Middle frontal gyrus (tissue), 1 donor: ENCODE measurements at regions not wholly inside any gene's neighbourhood (a gene's known extent, or its start where the extent isn't known, plus 50 kb on each side); places are given as distances from the start of the nearest gene placed in this dataset.
"Not testable (repeated sequence)": the region's sequence is repeated elsewhere in the genome, so short reads cannot be mapped to it uniquely, and the experiment has no call there.

Experiments
- DNase-seq: peaks from one replicate; pipeline ENCODE4 v3.0.0-alpha.2; 2015; ENCODE audit warnings: low spot score; ENCODE audit errors: extremely low spot score

GRCh38 chr1:38670544-38671122 lies 188.9 kb downstream of the RRAGC start:
- DNase-seq, result no peak

GRCh38 chr1:38667626-38668025 lies 191.9 kb downstream of the RRAGC start:
- DNase-seq, result no peak

- no peak for DNase-seq
Measured at GRCh38 chr1:38662126-38662525, 197.4 kb downstream of the RRAGC start.

GRCh38 chr1:38658883-38659282 lies 200.7 kb downstream of the RRAGC start:
- no peak for DNase-seq

GRCh38 chr1:38657873-38658272 lies 201.7 kb downstream of the RRAGC start:
- no peak for DNase-seq

- no peak for DNase-seq
Measured at GRCh38 chr1:38657207-38657840, 202.2 kb downstream of the RRAGC start.

- DNase-seq, result no peak
Measured at GRCh38 chr1:38656726-38657125, 202.8 kb downstream of the RRAGC start.

- no peak for DNase-seq
Measured at GRCh38 chr1:38652217-38652616, 207.4 kb downstream of the RRAGC start.

- DNase-seq, result no peak
Measured at GRCh38 chr1:38651669-38652068, 207.9 kb downstream of the RRAGC start.

GRCh38 chr1:38648417-38648816 lies 211.2 kb downstream of the RRAGC start:
- no peak for DNase-seq

- not testable (repeated sequence) for DNase-seq
Measured at GRCh38 chr1:38647341-38647740, 212.2 kb downstream of the RRAGC start.

GRCh38 chr1:38644092-38644491 lies 215.5 kb downstream of the RRAGC start:
- DNase-seq, result no peak

- DNase-seq, result no peak
Measured at GRCh38 chr1:38641661-38642060, 217.9 kb downstream of the RRAGC start.

- DNase-seq, result no peak
Measured at GRCh38 chr1:38640371-38640770, 219.2 kb downstream of the RRAGC start.

GRCh38 chr1:38628241-38628640 lies 231.3 kb downstream of the RRAGC start:
- DNase-seq, result no peak

- DNase-seq, result no peak
Measured at GRCh38 chr1:38625939-38626338, 233.6 kb downstream of the RRAGC start.

GRCh38 chr1:38624336-38625039 lies 235.1 kb downstream of the RRAGC start:
- DNase-seq, result no peak

GRCh38 chr1:38623529-38623928 lies 236.0 kb downstream of the RRAGC start:
- DNase-seq, result no peak

- DNase-seq, result no peak
Measured at GRCh38 chr1:38622197-38622596, 237.4 kb downstream of the RRAGC start.

- DNase-seq, result no peak
Measured at GRCh38 chr1:38616846-38617245, 242.7 kb downstream of the RRAGC start.

GRCh38 chr1:38615680-38616079 lies 243.9 kb downstream of the RRAGC start:
- no peak for DNase-seq

- DNase-seq, result no peak
Measured at GRCh38 chr1:38614861-38615260, 244.7 kb downstream of the RRAGC start.

- DNase-seq, result no peak
Measured at GRCh38 chr1:38613996-38614395, 245.6 kb downstream of the RRAGC start.
